GM18498 (cell line): ENCODE measurements at regions not wholly inside any gene's neighbourhood (a gene's known extent, or its start where the extent isn't known, plus 50 kb on each side); places are given as distances from the start of the nearest gene placed in this dataset.
A peak's percentile ranks its signal among the peaks of the same experiment; 100 is the strongest.

ENCODE experiments used
- ATAC-seq: cut with Tn5 transposase; IDR thresholded peaks from one replicate; pipeline ENCODE4 v1.9.1; 2021; ENCODE audit warnings: mild to moderate bottlenecking, moderate library complexity; ENCODE audit not compliant: unreplicated experiment

- ATAC-seq: no peak
Measured at GRCh38 chr2:66317268-66317890, 117.5 kb upstream of the MEIS1 start.

GRCh38 chr2:66306483-66306882 is 128.4 kb upstream of the MEIS1 start:
- no peak for ATAC-seq

- no peak for ATAC-seq
Measured at GRCh38 chr2:66305718-66306117, 129.2 kb upstream of the MEIS1 start.

- peak; percentile 59 for ATAC-seq
Measured at GRCh38 chr2:66303471-66303870, 131.5 kb upstream of the MEIS1 start.

GRCh38 chr2:66301767-66302140 is 133.2 kb upstream of the MEIS1 start:
- ATAC-seq: no peak

GRCh38 chr2:66301022-66301766 is 133.7 kb upstream of the MEIS1 start:
- no peak for ATAC-seq

- ATAC-seq: no peak
Measured at GRCh38 chr2:66283787-66284186, 151.1 kb upstream of the MEIS1 start.

GRCh38 chr2:66281980-66282379 is 152.9 kb upstream of the MEIS1 start:
- ATAC-seq: no peak

GRCh38 chr2:66279024-66279423 is 155.9 kb upstream of the MEIS1 start:
- ATAC-seq: no peak

- no peak for ATAC-seq
Measured at GRCh38 chr2:66275984-66276383, 158.9 kb upstream of the MEIS1 start.

GRCh38 chr2:66273933-66274490 is 160.9 kb upstream of the MEIS1 start:
- ATAC-seq: no peak

- no peak for ATAC-seq
Measured at GRCh38 chr2:66272751-66273150, 162.2 kb upstream of the MEIS1 start.

- ATAC-seq: no peak
Measured at GRCh38 chr2:66271777-66272176, 163.1 kb upstream of the MEIS1 start.

- ATAC-seq: no peak
Measured at GRCh38 chr2:66270247-66270646, 164.7 kb upstream of the MEIS1 start.

GRCh38 chr2:66269166-66269565 is 165.8 kb upstream of the MEIS1 start:
- ATAC-seq: no peak

GRCh38 chr2:66268756-66269155 is 166.2 kb upstream of the MEIS1 start:
- no peak for ATAC-seq

- ATAC-seq: no peak
Measured at GRCh38 chr2:66264354-66264753, 170.6 kb upstream of the MEIS1 start.

GRCh38 chr2:66255867-66256266 is 179.1 kb upstream of the MEIS1 start:
- no peak for ATAC-seq

- no peak for ATAC-seq
Measured at GRCh38 chr2:66255136-66255535, 179.8 kb upstream of the MEIS1 start.

- ATAC-seq: no peak
Measured at GRCh38 chr2:66253066-66253465, 181.9 kb upstream of the MEIS1 start.

- no peak for ATAC-seq
Measured at GRCh38 chr2:66252109-66252508, 182.8 kb upstream of the MEIS1 start.

- no peak for ATAC-seq
Measured at GRCh38 chr2:66251573-66251972, 183.4 kb upstream of the MEIS1 start.
